Esophagus muscularis mucosa (tissue), 4 donors: ENCODE measurements at regions not wholly inside any gene's neighbourhood (a gene's known extent, or its start where the extent isn't known, plus 50 kb on each side); places are given as distances from the start of the nearest gene placed in this dataset.

Experiments
- EP300 ChIP-seq: sonication (generic); formaldehyde crosslinking; IDR thresholded peaks from one replicate; pipeline ENCODE4 v1.6.1; 2017; ENCODE audit warnings: antibody characterized with exemption
- POLR2A ChIP-seq: fragments of 450-650 bp; IDR thresholded peaks from one replicate; pipeline ENCODE4 v1.6.1; 2017; ENCODE audit warnings: antibody characterized with exemption, moderate library complexity, mild to moderate bottlenecking, low read depth
- TF ChIP-seq, protein P1 (sequence below), 3 experiments: fragments of 200-600 bp in 2 of 3; fragments of 450-650 bp in 1 of 3; sonication (generic) in 2 of 3; IDR thresholded peaks; one replicate each; pipeline ENCODE4 v1.5.1; 2017 to 2019; ENCODE audit warnings: antibody characterized with exemption in 3 of 3, mild to moderate bottlenecking in 2 of 3, moderate library complexity in 1 of 3

DNA sequence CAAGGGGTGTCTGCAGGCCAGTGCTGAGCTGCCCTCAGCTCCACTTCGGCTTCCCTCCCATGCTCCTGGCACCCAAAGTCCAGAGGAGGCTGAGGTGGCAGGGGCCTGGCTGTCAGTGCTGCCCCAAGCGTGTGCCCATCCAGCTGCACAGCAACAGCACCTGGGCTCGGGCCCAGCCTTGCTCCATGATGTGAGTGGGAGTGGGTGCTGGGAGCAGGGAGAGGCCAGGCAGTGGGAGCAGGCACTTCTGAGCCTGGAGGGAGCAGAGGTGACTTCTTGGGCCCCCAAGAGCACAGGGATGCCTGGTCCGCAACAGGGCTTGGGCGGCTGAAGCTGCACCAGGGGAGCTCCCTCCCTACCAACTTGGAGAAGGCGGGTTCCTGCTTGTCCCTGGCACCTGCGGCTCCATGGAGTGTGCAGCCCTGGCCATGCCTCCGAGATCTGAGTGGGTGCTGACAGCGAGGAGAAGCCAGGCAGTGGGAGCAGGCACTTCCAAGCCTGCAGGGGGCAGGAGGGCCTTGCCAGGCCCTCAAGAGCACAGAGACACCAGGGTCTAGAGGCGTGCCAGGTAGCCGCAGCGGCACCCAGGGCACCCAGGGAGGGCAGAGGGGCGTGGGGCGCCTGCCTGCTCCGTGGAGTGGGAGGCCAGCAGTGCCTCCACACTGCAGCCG lies 366.7 kb upstream of the SGO1 start:
- TF ChIP-seq EP300 (no peak), POLR2A (no peak)
- TF ChIP-seq, protein P1, sequence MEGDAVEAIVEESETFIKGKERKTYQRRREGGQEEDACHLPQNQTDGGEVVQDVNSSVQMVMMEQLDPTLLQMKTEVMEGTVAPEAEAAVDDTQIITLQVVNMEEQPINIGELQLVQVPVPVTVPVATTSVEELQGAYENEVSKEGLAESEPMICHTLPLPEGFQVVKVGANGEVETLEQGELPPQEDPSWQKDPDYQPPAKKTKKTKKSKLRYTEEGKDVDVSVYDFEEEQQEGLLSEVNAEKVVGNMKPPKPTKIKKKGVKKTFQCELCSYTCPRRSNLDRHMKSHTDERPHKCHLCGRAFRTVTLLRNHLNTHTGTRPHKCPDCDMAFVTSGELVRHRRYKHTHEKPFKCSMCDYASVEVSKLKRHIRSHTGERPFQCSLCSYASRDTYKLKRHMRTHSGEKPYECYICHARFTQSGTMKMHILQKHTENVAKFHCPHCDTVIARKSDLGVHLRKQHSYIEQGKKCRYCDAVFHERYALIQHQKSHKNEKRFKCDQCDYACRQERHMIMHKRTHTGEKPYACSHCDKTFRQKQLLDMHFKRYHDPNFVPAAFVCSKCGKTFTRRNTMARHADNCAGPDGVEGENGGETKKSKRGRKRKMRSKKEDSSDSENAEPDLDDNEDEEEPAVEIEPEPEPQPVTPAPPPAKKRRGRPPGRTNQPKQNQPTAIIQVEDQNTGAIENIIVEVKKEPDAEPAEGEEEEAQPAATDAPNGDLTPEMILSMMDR (IDR thresholded peaks at IDR 0.05), result no peak
